ENCODE measurements at regions not wholly inside any gene's neighbourhood (a gene's known extent, or its start where the extent isn't known, plus 50 kb on each side); places are given as distances from the start of the nearest gene placed in this dataset.
A peak's percentile ranks its signal among the peaks of the same experiment; 100 is the strongest.

GRCh38 chr3:22634433-22634832, 568.7 kb upstream of the UBE2E2 start:
- peaks cover 0 to 18% of the 10 kb centered on the region in 2 donors for H3K9me3 ChIP-seq
- H3K27ac ChIP-seq: no peak overlapping the region
- H3K36me3 ChIP-seq: no peaks in the 10 kb centered on the region
- H3K4me1 ChIP-seq: no peaks in the 10 kb centered on the region
- no peak overlapping the region for H3K4me3 ChIP-seq
- TF ChIP-seq CTCF (IDR thresholded peaks at IDR 0.05): no peak
- no peak for DNase-seq
- intact Hi-C loops (cut with DNase I): no loop called here
- H3K27me3 ChIP-seq: no peaks in the 10 kb centered on the region
- no peak for ATAC-seq

- no peak for TF ChIP-seq CTCF (IDR thresholded peaks at IDR 0.05)
- no peak overlapping the region for H3K4me3 ChIP-seq
- intact Hi-C loops (cut with DNase I): no loop called here
- H3K27ac ChIP-seq: no peak overlapping the region
- no peaks in the 10 kb centered on the region for H3K9me3 ChIP-seq
- H3K4me1 ChIP-seq: no peaks in the 10 kb centered on the region
- DNase-seq (peak in 2 of 4 donors; percentile 59 to 71), ATAC-seq (no peak)
- no peaks in the 10 kb centered on the region for H3K27me3 ChIP-seq
- no peaks in the 10 kb centered on the region for H3K36me3 ChIP-seq
Measured at GRCh38 chr3:22659651-22660475, 543.3 kb upstream of the UBE2E2 start.

GRCh38 chr3:22660606-22661005, 542.5 kb upstream of the UBE2E2 start:
- Histone ChIP-seq H3K27ac (no peak overlapping the region), H3K4me1 (no peaks in the 10 kb centered on the region), H3K9me3 (no peaks in the 10 kb centered on the region), H3K4me3 (no peak overlapping the region), H3K27me3 (no peaks in the 10 kb centered on the region), H3K36me3 (no peaks in the 10 kb centered on the region)
- no peak for TF ChIP-seq CTCF (IDR thresholded peaks at IDR 0.05)
- intact Hi-C loops (cut with DNase I): no loop called here
- DNase-seq: peak in 1 of 4 donors; percentile 65
- no peak for ATAC-seq

GRCh38 chr3:22661121-22661700, 541.9 kb upstream of the UBE2E2 start:
- ATAC-seq: no peak
- H3K36me3 ChIP-seq: no peaks in the 10 kb centered on the region
- no peak overlapping the region for H3K27ac ChIP-seq
- no peak overlapping the region for H3K4me3 ChIP-seq
- no peaks in the 10 kb centered on the region for H3K9me3 ChIP-seq
- no peak for TF ChIP-seq CTCF (IDR thresholded peaks at IDR 0.05)
- intact Hi-C loops (cut with DNase I): no loop called here
- peak in 2 of 4 donors; percentile 62 to 68 for DNase-seq
- H3K27me3 ChIP-seq: no peaks in the 10 kb centered on the region
- H3K4me1 ChIP-seq: no peaks in the 10 kb centered on the region

- H3K9me3 ChIP-seq: no peaks in the 10 kb centered on the region
- ATAC-seq: no peak
- no peak overlapping the region for H3K4me3 ChIP-seq
- H3K27ac ChIP-seq: no peak overlapping the region
- no peaks in the 10 kb centered on the region for H3K4me1 ChIP-seq
- intact Hi-C loops (cut with DNase I): no loop called here
- H3K36me3 ChIP-seq: no peaks in the 10 kb centered on the region
- no peak for TF ChIP-seq CTCF (IDR thresholded peaks at IDR 0.05)
- no peak for DNase-seq
- H3K27me3 ChIP-seq: no peaks in the 10 kb centered on the region
Measured at GRCh38 chr3:22665528-22665927, 537.6 kb upstream of the UBE2E2 start.

All from left lung (tissue), 4 donors.